Omental fat pad (tissue), 3 donors: ENCODE measurements at regions not wholly inside any gene's neighbourhood (a gene's known extent, or its start where the extent isn't known, plus 50 kb on each side); places are given as distances from the start of the nearest gene placed in this dataset.
A peak's percentile ranks its signal among the peaks of the same experiment; 100 is the strongest.

Source experiments
- ATAC-seq: fragments of 150-250 bp; one replicate; pipeline ENCODE4 v1.9.1; 2016; ENCODE audit warnings: mild to moderate bottlenecking, moderate library complexity; ENCODE audit not compliant: low FRiP score
- DNase-seq: peaks from one replicate; pipeline ENCODE4 v3.0.0-alpha.2; 2019; ENCODE audit warnings: low spot score
- CTCF ChIP-seq, 3 donors: fragments of 450-650 bp; IDR thresholded peaks; one replicate each; pipeline ENCODE4 v1.5.1; 2016 to 2017; ENCODE audit warnings: antibody characterized with exemption in 3 of 3, mild to moderate bottlenecking in 3 of 3, moderate library complexity in 2 of 3

GRCh38 chr16:66168777-66169176 lies 197.7 kb upstream of the CDH5 start:
- no peak for ATAC-seq
- no peak for TF ChIP-seq CTCF (IDR thresholded peaks at IDR 0.05)

GRCh38 chr16:66167564-66168291 lies 198.8 kb upstream of the CDH5 start:
- no peak for TF ChIP-seq CTCF (IDR thresholded peaks at IDR 0.05)
- DNase-seq (no peak), ATAC-seq (peak; percentile 33)

More at GRCh38 chr16:66168777-66169176, 197.7 kb upstream of the CDH5 start:
- DNase-seq, result no peak

GRCh38 chr16:66166490-66166889 lies 200.0 kb upstream of the CDH5 start:
- TF ChIP-seq CTCF (IDR thresholded peaks at IDR 0.05), result no peak
- DNase-seq, result no peak
- no peak for ATAC-seq

- no peak for DNase-seq
- no peak for TF ChIP-seq CTCF (IDR thresholded peaks at IDR 0.05)
- ATAC-seq, result no peak
Measured at GRCh38 chr16:66165879-66166278, 200.6 kb upstream of the CDH5 start.

GRCh38 chr16:66164581-66165247 lies 201.8 kb upstream of the CDH5 start:
- no peak for ATAC-seq
- TF ChIP-seq CTCF (IDR thresholded peaks at IDR 0.05), result no peak
- DNase-seq, result no peak

- no peak for ATAC-seq
Measured at GRCh38 chr16:66162821-66163220, 203.7 kb upstream of the CDH5 start.

More at GRCh38 chr16:66162821-66163220, 203.7 kb upstream of the CDH5 start:
- no peak for TF ChIP-seq CTCF (IDR thresholded peaks at IDR 0.05)
- DNase-seq, result no peak
